GM18498 (cell line): ENCODE measurements at regions not wholly inside any gene's neighbourhood (a gene's known extent, or its start where the extent isn't known, plus 50 kb on each side); places are given as distances from the start of the nearest gene placed in this dataset.

Source experiments
- ATAC-seq: cut with Tn5 transposase; IDR thresholded peaks from one replicate; pipeline ENCODE4 v1.9.1; 2021; ENCODE audit warnings: mild to moderate bottlenecking, moderate library complexity; ENCODE audit not compliant: unreplicated experiment

DNA sequence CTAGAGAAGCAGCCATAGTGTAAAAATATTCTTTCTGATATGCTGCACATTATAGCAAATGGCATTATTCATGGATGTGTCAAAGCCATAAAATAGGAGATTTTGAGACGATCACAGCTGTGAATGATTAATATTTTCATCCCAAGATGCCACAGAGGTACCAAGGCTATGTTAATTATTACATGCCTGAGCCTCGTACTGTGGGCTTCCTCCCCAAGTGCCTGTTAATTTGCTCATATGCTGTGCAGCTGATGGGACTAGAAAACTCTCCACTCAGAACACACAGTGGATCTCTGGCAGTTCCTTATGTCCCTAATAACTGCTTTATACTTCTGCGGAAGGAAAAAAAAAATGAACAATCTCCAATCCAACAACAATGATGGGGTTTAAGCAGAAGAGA, 184.9 kb upstream of the TSHZ2 start:
- no peak for ATAC-seq

DNA sequence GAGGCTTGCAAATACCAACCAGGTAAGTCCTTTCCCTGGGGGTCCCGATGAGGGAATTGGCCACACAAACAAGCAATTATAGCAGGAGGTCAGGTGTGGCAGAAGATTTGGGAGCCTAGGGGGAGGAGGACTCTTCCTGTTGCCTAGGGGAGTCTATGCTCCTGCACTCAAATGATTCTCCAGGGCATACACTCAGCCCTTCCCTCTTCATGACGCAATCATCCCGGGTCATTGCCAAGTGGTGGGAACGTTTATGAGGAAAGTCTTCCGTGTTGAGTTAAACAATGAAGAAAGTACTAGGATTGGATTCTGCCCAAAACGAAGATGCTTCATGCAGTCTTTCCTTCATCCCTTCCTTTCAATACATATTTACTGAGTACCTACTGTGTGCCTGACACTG, 186.5 kb upstream of the TSHZ2 start:
- no peak for ATAC-seq

DNA sequence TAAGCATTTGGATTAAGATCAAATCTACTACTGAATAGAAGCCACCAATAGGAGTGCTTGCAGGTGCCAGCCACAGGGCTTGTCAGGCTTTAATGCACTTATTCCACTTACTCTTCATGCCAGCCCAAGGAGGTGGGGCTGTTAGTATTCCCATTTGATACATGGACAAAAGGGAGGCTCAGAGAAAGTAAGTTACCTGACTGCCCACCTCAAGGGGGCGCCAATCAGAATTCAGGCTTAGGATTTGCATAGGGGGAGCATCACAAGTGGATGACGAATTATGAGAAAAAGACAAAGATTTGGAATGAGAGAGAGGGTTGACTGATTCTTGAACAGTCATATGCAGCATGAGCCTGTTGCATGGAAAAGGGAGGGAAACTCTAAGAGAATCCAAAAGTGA, 188.4 kb upstream of the TSHZ2 start:
- ATAC-seq: no peak

DNA sequence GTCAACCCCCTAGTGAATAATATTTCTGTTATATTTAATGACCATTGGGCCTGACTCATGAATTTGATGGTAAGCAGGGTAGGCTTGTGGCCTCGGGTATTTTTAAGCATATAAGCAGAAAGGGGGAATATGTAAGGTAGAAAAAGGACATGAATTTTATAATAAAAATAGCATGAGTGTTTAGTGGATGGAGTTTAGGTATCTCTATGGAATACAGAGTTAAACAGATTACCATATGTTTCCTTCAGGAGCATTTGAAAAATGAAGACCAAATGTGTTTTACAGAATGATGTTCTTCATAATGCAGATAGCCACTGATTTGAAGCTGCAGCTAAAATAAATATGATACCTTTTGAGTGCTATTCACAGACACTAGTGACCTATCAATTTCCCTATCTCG, 191.7 kb upstream of the TSHZ2 start:
- no peak for ATAC-seq

DNA sequence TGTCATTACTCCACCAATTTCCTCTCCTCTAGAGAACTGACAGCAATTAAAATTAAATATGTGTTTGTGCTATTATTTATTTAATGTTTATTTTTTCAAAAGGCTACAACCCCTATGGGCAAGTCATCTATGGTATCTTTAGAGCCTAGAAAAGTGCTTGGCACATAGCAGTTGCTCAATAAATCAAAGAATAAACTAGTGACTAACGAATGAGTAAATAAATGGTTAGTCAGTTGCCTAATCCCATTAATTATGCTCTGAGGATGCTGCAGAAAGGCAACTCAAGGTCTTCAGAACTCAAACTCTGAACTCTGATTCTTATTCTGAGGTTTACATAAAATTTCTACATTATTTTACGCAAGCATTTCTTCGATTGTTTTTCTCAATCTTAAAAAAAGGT, 193.0 kb upstream of the TSHZ2 start:
- ATAC-seq: no peak

DNA sequence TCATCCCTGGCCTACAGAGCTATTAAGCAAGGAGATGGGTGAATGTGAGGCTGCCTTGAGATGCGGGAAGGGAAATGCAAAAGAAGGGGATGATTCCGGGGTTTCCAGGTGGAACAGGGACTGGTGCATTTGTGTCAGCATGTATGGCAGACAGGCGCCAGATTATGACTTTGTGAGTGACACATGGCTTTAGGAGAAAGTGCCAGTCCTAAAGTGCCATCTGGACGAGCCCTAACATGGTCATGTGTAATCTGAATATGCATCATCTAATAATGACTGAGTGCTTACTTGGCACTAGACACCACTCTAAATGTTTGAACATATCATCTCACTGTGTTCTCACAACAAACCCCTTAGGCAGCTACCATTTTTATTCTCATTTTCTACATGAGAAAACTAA, 195.0 kb upstream of the TSHZ2 start:
- ATAC-seq: no peak

DNA sequence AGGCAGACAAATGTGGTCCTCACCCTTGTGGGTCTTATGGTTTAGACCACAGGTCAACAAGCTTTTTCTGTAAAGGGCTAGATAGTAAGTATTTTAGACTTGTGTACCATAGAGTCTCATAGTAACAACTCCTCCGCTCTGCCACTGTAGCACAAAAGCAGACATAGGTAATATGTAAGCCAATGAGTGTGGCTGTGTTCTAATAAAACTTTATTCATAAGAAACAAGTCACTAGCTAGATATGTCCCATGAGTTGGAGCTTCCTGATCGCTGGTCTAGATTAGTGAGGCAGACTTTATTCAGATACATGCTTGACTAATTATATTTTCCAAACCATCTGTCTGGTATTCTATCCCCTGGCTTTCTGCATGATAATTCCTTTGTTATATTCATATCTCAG, 196.4 kb upstream of the TSHZ2 start:
- no peak for ATAC-seq

DNA sequence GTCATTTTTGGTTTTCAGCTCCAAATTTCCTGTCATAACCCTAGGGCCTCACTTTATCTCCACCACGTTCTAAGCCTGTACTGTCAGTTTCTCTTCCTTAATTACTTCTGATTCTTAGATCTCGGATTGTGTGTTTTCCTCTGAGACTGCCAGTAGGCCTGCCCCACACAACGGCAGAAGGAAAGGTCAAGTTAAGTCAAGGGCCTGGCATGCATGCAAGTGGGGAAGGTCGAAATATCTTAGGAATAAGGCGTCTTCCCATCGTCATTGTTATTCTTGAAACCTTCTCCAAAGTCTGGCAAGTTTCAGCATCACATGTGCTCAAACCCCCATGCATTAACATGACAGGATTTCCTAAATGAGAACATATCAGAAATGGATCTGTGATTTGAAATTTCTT, 203.5 kb upstream of the TSHZ2 start:
- no peak for ATAC-seq

DNA sequence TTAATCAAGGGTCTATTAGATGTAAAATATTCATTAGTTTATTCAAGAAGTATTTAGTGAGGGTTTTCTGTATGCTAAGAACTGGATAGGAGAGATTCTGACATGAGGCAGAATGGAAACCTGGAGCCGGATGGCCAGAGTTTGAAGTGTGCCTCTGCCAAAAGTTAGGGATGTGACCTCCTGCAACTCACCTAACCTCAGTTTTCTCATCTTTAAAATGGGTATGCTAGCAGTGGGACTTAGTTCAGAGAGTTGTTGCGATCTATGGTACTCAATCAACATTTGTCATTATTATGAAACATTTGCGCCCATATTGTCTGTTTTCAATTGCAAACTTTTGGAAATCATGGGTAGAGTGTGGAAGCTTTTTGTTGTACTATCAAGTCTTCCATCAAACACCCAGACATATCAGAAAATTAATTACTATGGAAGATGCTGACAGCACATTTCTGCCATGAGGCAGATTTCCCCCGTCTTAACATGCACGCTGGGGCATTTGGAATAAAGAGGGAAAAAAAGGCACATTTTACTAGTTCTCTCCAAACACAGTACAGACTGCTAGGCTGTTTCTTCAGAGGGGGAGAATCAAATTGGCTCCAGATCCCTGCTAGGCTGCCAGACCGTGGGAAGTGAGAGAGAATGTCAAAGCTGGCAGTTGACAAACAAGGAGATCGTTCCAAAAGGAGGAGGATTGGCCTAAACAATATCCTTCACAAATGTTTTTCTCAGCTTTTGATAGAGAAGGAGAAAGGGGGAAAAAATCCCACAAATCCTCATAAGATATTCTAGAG, 205.3 kb upstream of the TSHZ2 start:
- no peak for ATAC-seq

DNA sequence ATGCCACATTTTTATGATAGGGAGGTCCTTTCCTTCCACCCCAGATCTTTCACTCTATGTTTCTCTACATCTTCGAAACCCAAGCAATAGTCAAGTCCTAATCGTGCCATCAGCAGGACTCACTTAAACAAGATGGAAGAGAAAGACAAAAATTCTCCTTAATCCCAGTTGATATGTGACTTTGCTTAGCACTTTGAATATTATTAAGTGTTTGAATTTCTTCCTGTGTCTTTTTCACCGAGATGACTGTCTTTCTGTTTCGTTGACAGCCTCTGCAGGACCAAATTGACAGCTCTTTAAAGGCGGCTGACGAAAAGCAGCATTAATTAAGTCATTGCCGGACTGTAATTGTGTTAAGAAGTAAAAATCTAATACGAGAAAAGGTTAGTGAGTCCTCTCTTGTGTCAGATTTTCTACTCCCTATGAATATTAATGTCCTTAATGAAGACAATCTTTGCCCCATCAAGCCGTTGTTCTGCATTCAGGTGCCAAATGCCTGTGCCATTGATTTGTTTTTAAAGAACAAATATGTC, 208.8 kb upstream of the TSHZ2 start:
- ATAC-seq: no peak

DNA sequence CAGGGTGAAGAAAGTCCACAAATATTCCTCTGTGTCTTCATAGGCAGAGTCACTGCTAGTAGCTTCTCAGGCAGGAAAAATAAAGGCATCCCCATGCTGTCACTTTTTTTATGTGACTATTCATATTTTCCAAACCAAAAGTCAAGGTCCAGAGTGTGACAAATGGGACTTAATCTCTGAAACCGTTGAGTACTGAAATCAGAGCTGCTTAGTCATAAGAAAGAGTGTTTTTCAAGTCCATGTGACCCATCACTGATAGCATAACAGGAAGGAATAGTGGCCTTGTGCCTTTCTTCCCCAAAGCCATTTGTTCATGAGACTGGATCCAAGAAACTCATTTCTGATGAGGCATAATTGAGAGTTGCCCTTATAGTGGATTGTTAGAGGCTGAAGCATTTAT, 210.3 kb upstream of the TSHZ2 start:
- no peak for ATAC-seq

DNA sequence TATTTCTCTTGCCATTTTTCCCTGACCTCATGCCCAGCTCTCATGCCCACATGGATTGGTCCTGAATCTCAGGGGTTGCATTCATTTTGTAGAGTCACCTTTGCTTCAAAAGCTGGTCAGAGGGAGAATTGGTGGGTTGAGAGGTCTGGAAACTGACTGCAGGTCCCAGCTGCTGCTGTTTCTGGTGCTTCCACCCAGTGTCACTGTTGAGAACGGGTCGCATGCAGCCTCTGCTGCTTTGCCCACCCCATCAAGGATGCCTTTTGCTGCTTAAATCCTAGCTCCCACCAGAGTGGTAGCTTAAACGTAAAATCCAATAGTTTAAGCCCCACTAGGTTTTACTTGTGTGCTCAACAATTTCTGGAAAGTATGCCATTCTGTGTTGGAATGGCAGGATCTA, 211.4 kb upstream of the TSHZ2 start:
- ATAC-seq: no peak

DNA sequence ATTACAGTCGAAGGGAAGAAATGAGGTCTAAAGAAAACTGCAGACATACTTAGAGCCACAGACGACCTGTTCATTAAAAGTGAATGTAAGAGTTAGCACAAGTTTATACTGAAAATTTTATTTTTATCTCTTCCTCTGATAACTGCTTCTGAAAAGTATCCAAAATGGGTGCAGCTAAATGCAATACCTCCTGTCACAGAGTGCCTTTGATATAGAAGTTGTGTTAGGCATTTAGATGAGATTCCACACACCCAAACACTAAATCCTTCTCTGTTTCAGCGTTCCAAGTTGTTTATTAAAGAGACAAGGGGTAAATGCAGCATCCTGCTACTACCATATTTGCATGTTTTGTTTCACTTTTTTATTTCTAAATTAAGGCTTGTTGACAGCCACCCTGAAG, 214.7 kb upstream of the TSHZ2 start:
- no peak for ATAC-seq

DNA sequence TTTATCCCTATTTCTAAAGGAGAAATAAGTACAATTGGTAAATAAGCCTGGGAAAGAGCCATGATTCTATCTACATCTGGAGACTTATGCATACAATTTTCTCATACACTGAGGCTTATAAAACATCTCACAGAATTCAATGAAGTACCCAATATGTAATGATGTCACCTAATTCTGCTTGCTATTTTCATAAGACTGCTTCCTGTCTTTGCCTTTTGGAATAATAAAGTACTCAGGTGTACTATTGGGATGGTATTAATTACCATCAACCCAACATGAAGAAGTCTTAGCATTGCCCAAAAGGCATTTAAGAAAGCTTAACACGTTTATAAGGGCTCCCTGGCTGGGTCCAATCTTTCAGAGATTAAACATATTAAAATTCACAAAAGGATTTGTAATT, 216.4 kb upstream of the TSHZ2 start:
- ATAC-seq: no peak

DNA sequence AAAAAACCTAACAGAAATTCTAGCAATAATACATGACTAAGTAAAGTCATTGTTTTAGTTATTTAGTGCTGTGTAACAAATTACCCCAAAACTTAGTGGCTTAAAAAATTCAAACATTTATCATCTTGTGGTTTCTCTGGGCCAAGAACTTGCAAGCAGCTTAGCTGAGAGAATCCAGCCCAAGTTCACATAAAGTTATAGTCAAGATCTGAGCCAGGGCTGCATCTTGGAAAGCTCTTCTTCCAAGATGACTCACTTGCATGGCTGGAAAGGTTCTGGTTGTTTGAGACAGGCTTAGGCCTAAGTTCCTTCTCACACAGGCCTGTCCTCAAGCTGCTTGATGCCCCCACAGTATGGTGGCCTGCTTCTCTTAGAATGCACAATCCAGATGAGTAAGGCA, 217.8 kb upstream of the TSHZ2 start:
- ATAC-seq: no peak

DNA sequence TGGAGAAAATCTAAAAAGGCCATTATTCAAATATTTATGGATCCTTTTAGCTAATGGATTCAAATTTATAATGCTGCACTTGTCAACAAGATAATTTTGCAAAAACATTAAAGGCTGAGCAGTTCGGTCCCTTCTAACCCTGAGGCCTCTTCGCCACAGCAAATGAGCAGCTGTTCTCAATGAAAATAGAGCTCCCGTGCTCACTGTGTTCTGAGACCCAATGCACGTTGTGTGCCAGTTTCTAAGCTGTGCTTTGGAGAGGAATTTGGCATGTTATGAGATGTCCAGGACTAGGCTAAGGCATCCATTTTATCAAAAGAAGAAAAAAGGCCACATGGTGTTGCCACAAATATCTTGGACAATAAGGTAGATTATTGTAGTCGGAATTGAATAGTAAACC, 220.1 kb upstream of the TSHZ2 start:
- ATAC-seq: no peak

DNA sequence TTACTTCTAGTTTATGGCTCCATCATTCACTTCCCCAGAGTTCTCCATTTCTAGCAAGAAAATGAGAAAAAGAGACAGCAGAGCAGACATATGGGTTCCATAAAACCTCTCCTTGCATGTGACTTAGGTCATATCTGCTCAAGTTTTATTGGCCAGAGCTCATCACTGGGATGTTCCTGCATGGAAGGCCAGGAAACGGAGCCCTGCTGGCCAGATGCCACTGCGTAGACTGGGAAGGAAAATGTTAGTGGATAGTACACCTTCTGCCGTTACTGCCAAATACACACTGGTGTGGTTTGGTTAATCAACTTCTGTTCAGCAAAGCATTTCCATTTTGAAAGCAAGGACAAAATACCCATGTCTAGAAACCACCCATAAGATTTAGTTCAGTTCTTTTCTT, 220.6 kb upstream of the TSHZ2 start:
- no peak for ATAC-seq

DNA sequence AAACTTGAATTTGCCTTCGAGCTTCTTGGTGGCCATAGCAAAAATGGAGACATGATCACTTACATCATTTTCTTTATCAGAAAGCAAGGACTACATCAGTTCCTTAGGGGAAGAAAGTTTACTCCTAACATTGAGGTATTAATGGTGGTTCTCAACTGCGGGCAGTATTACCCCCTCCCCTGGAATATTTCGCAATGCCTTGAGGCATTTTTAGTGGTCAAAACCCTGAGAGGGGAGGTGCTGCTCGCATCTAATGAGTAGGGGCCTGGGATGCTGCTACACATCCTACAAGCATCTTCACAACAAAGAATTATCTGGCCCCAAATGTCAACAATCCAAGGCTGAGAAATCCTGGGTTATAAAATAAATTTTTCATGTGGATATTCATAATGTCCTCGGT, 222.2 kb upstream of the TSHZ2 start:
- no peak for ATAC-seq

DNA sequence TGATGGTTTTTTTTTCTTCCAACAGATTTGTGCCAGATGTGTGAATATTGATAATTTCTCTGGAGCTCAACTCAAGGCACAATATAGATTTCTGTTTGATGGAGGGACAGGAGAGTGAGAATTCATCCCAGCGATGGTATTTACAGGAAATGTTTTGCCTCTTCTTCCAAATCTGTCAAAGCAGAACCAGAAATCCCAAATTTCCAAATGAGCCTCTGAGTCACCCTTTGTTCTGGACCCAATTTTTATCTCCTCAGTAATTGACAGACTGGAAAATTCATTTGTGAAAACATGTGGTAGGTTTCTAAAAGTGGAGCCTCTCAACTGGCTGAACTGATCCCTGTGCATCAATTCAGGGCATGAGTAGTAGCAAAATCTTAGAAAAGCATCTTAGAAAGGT, 223.2 kb upstream of the TSHZ2 start:
- ATAC-seq: no peak

DNA sequence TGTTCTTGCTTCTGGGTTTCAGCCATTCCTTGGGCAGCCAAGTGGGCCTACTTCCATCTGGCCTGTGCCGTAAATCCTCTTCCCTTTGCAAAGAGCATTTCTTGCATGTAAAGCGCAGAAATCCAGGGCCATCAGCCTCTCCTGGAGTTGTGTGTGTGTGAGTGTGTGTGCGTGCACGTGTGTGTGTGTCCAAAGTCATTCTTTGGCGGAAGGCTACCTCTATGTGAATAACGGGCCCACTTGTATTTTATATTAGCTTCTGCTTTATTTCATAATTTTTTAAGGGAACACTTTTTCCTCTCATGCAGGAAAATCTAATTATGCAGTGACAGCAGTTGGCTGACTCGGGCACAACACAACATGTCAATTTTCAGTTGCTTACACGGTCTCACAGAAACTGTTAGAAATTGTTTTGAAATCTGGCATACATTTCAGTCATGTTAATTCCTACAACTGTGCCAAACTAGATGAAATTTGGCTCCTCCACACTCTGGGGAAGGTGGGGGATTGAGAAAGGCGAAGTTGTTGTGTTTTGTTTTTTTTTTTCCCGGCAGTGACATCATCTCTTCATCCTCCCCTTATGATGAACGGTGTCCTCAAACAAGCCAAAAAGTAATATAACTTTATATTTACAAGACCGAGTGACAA, 223.7 kb upstream of the TSHZ2 start:
- no peak for ATAC-seq

DNA sequence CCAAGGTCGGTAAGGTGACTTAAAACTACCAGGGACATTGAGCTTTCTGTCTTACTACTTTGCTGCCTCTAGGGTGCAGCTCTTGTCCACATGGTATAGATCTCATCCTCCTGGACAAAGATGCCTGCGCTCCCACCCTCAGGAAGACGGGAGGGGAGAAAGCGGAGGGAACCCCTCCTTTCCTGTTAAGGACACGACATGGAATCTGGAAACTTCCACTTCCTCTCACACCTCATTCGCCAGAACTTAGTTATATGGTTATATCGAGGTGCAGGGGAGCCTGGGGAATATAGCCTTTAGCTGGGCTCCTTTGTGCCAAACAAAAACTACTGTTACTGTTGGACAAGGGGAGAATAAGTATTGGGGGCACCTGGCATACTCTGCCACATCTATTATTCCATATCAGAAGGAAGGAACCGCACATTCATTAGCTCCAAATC, 224.3 kb upstream of the TSHZ2 start:
- no peak for ATAC-seq

DNA sequence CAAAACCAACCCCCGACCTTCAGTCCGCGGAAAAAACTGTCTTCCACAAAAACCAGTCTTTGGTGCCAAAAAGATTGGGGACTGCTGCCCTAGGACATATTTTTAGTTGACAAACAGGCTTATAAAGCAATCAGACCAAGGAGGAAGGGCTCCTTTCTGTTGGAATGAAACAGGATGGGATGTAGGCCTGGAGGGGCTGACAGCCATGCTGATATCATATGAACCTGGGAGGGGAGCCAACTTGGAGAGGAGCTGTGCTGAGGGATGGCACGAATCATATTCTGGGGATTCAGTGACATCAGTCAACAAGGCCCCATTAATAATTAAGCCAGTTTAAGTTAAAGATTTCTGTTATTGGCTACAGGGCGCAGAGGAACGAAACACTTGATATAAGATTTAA, 225.4 kb upstream of the TSHZ2 start:
- ATAC-seq: no peak

DNA sequence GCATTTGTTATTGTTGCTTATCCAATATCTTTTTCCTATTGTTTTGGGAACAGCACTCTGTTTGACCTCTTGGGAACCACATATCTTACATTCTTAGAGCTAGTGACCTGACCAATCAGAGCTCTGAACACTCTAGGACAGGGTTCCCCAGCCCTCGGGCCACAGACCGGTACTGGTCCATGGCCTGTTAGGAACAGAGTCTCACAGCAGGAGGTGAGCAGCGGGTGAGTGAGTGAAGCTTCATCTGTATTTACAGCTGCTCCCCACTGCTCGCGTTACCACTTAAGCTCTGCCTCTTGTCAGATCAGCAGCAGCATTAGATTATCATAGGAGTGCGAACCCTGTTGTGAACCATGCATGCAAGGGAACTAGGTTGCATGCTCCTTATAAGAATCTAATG, 226.0 kb upstream of the TSHZ2 start:
- no peak for ATAC-seq
